ENCODE measurements at regions not wholly inside any gene's neighbourhood (a gene's known extent, or its start where the extent isn't known, plus 50 kb on each side); places are given as distances from the start of the nearest gene placed in this dataset.

- Histone ChIP-seq H3K27me3 (ENCODE audit: low read depth) (no peaks in the 10 kb centered on the region), H3K4me3 (no peak overlapping the region), H3K4me1 (no peaks in the 10 kb centered on the region), H3K36me3 (no peaks in the 10 kb centered on the region), H3K27ac (no peak overlapping the region), H3K9me3 (no peaks in the 10 kb centered on the region)
- no peak for ATAC-seq
- DNase-seq = no peak
- no peak for TF ChIP-seq CTCF (IDR thresholded peaks at IDR 0.05)
- intact Hi-C loops (cut with DNase I) = no loop called here
Measured at GRCh38 chr18:70653671-70654070, 364.8 kb downstream of the SOCS6 start.

- Histone ChIP-seq H3K4me1 (no peaks in the 10 kb centered on the region), H3K4me3 (no peak overlapping the region), H3K27me3 (ENCODE audit: low read depth) (no peaks in the 10 kb centered on the region), H3K27ac (no peak overlapping the region), H3K36me3 (no peaks in the 10 kb centered on the region), H3K9me3 (no peaks in the 10 kb centered on the region)
- ATAC-seq (no peak), DNase-seq (no peak)
- intact Hi-C loops (cut with DNase I) = no loop called here
- no peak for TF ChIP-seq CTCF (IDR thresholded peaks at IDR 0.05)
Measured at GRCh38 chr18:70650878-70651277, 362.0 kb downstream of the SOCS6 start.

- no peak overlapping the region for H3K27ac ChIP-seq
- intact Hi-C loops (cut with DNase I) = no loop called here
- no peaks in the 10 kb centered on the region for H3K36me3 ChIP-seq
- H3K9me3 ChIP-seq = no peaks in the 10 kb centered on the region
- no peaks in the 10 kb centered on the region for H3K4me1 ChIP-seq
- H3K27me3 ChIP-seq (ENCODE audit: low read depth) = no peaks in the 10 kb centered on the region
- no peak for ATAC-seq
- DNase-seq = no peak
- no peak overlapping the region for H3K4me3 ChIP-seq
- no peak for TF ChIP-seq CTCF (IDR thresholded peaks at IDR 0.05)
Measured at GRCh38 chr18:70649683-70650082, 360.8 kb downstream of the SOCS6 start.

GRCh38 chr18:70645971-70646370, 357.1 kb downstream of the SOCS6 start:
- no peak for ATAC-seq
- H3K9me3 ChIP-seq = no peaks in the 10 kb centered on the region
- H3K27ac ChIP-seq = no peak overlapping the region
- DNase-seq = no peak
- intact Hi-C loops (cut with DNase I) = no loop called here
- H3K27me3 ChIP-seq (ENCODE audit: low read depth) = no peaks in the 10 kb centered on the region
- no peak overlapping the region for H3K4me3 ChIP-seq
- H3K4me1 ChIP-seq = no peaks in the 10 kb centered on the region
- no peak for TF ChIP-seq CTCF (IDR thresholded peaks at IDR 0.05)
- H3K36me3 ChIP-seq = no peaks in the 10 kb centered on the region

- TF ChIP-seq CTCF (IDR thresholded peaks at IDR 0.05) = no peak
- no peaks in the 10 kb centered on the region for H3K27me3 ChIP-seq (ENCODE audit: low read depth)
- H3K4me1 ChIP-seq = no peaks in the 10 kb centered on the region
- no peak overlapping the region for H3K27ac ChIP-seq
- H3K36me3 ChIP-seq = no peaks in the 10 kb centered on the region
- intact Hi-C loops (cut with DNase I) = no loop called here
- H3K4me3 ChIP-seq = no peak overlapping the region
- ATAC-seq (no peak), DNase-seq (no peak)
- no peaks in the 10 kb centered on the region for H3K9me3 ChIP-seq
Measured at GRCh38 chr18:70643812-70644211, 355.0 kb downstream of the SOCS6 start.

Measured in lower lobe of right lung (tissue), 2 donors.